ENCODE measurements at regions not wholly inside any gene's neighbourhood (a gene's known extent, or its start where the extent isn't known, plus 50 kb on each side); places are given as distances from the start of the nearest gene placed in this dataset.

- TF ChIP-seq Cebpa-rat (IDR thresholded peaks at IDR 0.05): no peak
- Histone ChIP-seq H4K20me1 (no peaks in the 10 kb centered on the region), H3K36me3 (no peaks in the 10 kb centered on the region), H3K27ac (no peak overlapping the region), H3K4me3 (no peak overlapping the region), H3K4me1 (no peaks in the 10 kb centered on the region), H3K9me3 (no peaks in the 10 kb centered on the region), H3K27me3 (no peaks in the 10 kb centered on the region), H3K9ac (no peak overlapping the region), H3K4me2 (no peak overlapping the region)
Measured at GRCh38 chr1:114295321-114295720, 141.7 kb upstream of the SYT6 start.

DNA sequence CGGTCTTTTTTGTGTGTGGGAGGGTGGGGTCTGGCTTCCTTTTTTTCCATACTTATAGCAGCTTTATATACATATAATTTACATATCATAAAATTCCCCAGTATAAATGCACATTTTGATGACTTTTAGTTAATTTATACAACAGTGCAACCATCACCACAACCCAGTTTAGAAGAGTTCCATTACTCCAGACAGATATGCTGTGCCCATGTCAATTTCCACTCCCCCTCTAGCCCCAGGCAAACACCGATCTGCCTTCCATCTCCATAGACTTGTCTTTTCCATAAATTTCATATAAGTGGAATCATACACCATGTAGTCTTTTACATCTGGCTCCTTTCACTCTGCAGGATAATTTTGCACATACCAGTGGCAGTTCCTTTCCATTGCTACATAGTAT, 139.2 kb upstream of the SYT6 start:
- Histone ChIP-seq H3K4me3 (no peak overlapping the region), H3K9me3 (no peaks in the 10 kb centered on the region), H3K27ac (no peak overlapping the region), H3K9ac (no peak overlapping the region), H4K20me1 (no peaks in the 10 kb centered on the region), H3K4me2 (no peak overlapping the region), H3K4me1 (no peaks in the 10 kb centered on the region), H3K27me3 (no peaks in the 10 kb centered on the region), H3K36me3 (no peaks in the 10 kb centered on the region)
- no peak for TF ChIP-seq Cebpa-rat (IDR thresholded peaks at IDR 0.05)

- H3K27me3 ChIP-seq: no peaks in the 10 kb centered on the region
- H3K4me2 ChIP-seq: no peak overlapping the region
- no peak overlapping the region for H3K27ac ChIP-seq
- no peaks in the 10 kb centered on the region for H3K9me3 ChIP-seq
- no peak for TF ChIP-seq Cebpa-rat (IDR thresholded peaks at IDR 0.05)
- no peaks in the 10 kb centered on the region for H4K20me1 ChIP-seq
- H3K4me1 ChIP-seq: no peaks in the 10 kb centered on the region
- no peak overlapping the region for H3K9ac ChIP-seq
- no peaks in the 10 kb centered on the region for H3K36me3 ChIP-seq
- no peak overlapping the region for H3K4me3 ChIP-seq
Measured at GRCh38 chr1:114292194-114292593, 138.5 kb upstream of the SYT6 start.

GRCh38 chr1:114290776-114291175, 137.1 kb upstream of the SYT6 start:
- no peaks in the 10 kb centered on the region for H3K27me3 ChIP-seq
- no peak for TF ChIP-seq Cebpa-rat (IDR thresholded peaks at IDR 0.05)
- no peak overlapping the region for H3K4me3 ChIP-seq
- H3K9me3 ChIP-seq: no peaks in the 10 kb centered on the region
- H4K20me1 ChIP-seq: no peaks in the 10 kb centered on the region
- H3K36me3 ChIP-seq: no peaks in the 10 kb centered on the region
- H3K9ac ChIP-seq: no peak overlapping the region
- no peak overlapping the region for H3K4me2 ChIP-seq
- no peak overlapping the region for H3K27ac ChIP-seq
- no peaks in the 10 kb centered on the region for H3K4me1 ChIP-seq

DNA sequence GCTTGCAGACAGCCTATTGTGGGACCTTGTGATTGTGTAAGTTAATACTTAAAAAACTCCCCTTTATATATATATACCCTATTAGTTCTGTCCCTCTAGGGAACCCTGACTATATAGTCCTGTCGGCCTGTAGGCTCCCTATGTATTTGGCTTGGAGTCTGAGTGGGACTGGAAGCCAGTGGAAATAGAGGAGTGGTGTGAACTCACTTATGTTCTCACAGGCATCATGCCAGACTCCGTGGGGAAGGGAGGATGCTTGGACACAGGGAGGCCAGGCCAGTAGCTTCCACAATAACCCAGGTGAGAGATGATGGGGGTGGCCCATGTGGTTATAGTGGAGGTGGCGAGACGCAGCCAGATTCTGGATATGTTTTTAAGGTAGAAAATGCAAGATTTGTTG, 136.7 kb upstream of the SYT6 start:
- H3K4me3 ChIP-seq: no peak overlapping the region
- no peaks in the 10 kb centered on the region for H3K27me3 ChIP-seq
- H3K9ac ChIP-seq: no peak overlapping the region
- no peaks in the 10 kb centered on the region for H3K36me3 ChIP-seq
- H4K20me1 ChIP-seq: no peaks in the 10 kb centered on the region
- H3K4me2 ChIP-seq: no peak overlapping the region
- no peak overlapping the region for H3K27ac ChIP-seq
- no peaks in the 10 kb centered on the region for H3K9me3 ChIP-seq
- no peak for TF ChIP-seq Cebpa-rat (IDR thresholded peaks at IDR 0.05)
- H3K4me1 ChIP-seq: no peaks in the 10 kb centered on the region

- H3K27me3 ChIP-seq: no peaks in the 10 kb centered on the region
- no peak for TF ChIP-seq Cebpa-rat (IDR thresholded peaks at IDR 0.05)
- H3K9ac ChIP-seq: no peak overlapping the region
- H3K4me3 ChIP-seq: no peak overlapping the region
- H3K4me2 ChIP-seq: no peak overlapping the region
- H3K4me1 ChIP-seq: no peaks in the 10 kb centered on the region
- no peaks in the 10 kb centered on the region for H3K9me3 ChIP-seq
- H4K20me1 ChIP-seq: no peaks in the 10 kb centered on the region
- H3K27ac ChIP-seq: no peak overlapping the region
- no peaks in the 10 kb centered on the region for H3K36me3 ChIP-seq
Measured at GRCh38 chr1:114289824-114290223, 136.2 kb upstream of the SYT6 start.

DNA sequence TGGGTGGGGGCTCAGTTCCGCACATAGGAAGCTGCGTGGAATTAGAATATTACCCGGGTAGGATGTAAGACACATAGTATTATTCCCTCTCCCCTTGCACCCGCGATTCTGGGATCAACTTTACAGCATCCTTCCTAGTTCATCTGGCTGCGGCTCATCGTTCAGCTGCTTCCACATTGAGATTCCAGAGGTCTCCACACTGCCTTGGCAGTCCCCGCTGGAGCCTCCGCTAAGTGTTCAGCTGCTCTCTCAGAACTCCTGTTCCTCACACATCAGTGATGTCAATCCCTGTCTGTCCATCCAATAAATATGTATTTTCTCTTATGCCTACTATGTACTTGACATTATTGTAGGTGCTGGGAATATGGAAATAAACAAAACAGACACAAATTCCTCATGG, 135.6 kb upstream of the SYT6 start:
- Histone ChIP-seq H3K36me3 (no peaks in the 10 kb centered on the region), H3K27ac (no peak overlapping the region), H3K4me1 (no peaks in the 10 kb centered on the region), H3K9ac (no peak overlapping the region), H3K4me2 (no peak overlapping the region), H3K27me3 (no peaks in the 10 kb centered on the region), H3K9me3 (no peaks in the 10 kb centered on the region), H4K20me1 (no peaks in the 10 kb centered on the region), H3K4me3 (no peak overlapping the region)
- TF ChIP-seq Cebpa-rat (IDR thresholded peaks at IDR 0.05): no peak

- Histone ChIP-seq H3K4me2 (no peak overlapping the region), H3K4me1 (no peaks in the 10 kb centered on the region), H3K9me3 (no peaks in the 10 kb centered on the region), H3K27me3 (no peaks in the 10 kb centered on the region), H3K9ac (no peak overlapping the region), H3K27ac (no peak overlapping the region), H3K4me3 (no peak overlapping the region), H4K20me1 (no peaks in the 10 kb centered on the region), H3K36me3 (no peaks in the 10 kb centered on the region)
- no peak for TF ChIP-seq Cebpa-rat (IDR thresholded peaks at IDR 0.05)
Measured at GRCh38 chr1:114286960-114287359, 133.3 kb upstream of the SYT6 start.

- Histone ChIP-seq H3K27me3 (no peaks in the 10 kb centered on the region), H4K20me1 (no peaks in the 10 kb centered on the region), H3K4me2 (no peak overlapping the region), H3K9ac (no peak overlapping the region), H3K9me3 (no peaks in the 10 kb centered on the region), H3K4me1 (no peaks in the 10 kb centered on the region), H3K4me3 (no peak overlapping the region), H3K36me3 (no peaks in the 10 kb centered on the region), H3K27ac (no peak overlapping the region)
- TF ChIP-seq Cebpa-rat (IDR thresholded peaks at IDR 0.05): no peak
Measured at GRCh38 chr1:114286179-114286578, 132.5 kb upstream of the SYT6 start.

- no peaks in the 10 kb centered on the region for H3K4me1 ChIP-seq
Measured at GRCh38 chr1:114282751-114283403, 129.2 kb upstream of the SYT6 start.

GRCh38 chr1:114278911-114279310, 125.2 kb upstream of the SYT6 start:
- no peak overlapping the region for H3K9ac ChIP-seq
- H3K4me1 ChIP-seq: no peaks in the 10 kb centered on the region
- H3K4me2 ChIP-seq: no peak overlapping the region
- TF ChIP-seq Cebpa-rat (IDR thresholded peaks at IDR 0.05): no peak
- no peak overlapping the region for H3K27ac ChIP-seq
- H3K36me3 ChIP-seq: no peaks in the 10 kb centered on the region
- no peaks in the 10 kb centered on the region for H4K20me1 ChIP-seq
- H3K9me3 ChIP-seq: no peaks in the 10 kb centered on the region
- no peak overlapping the region for H3K4me3 ChIP-seq
- H3K27me3 ChIP-seq: no peaks in the 10 kb centered on the region

More at GRCh38 chr1:114282751-114283403, 129.2 kb upstream of the SYT6 start:
- Histone ChIP-seq H3K9ac (no peak overlapping the region), H3K27ac (no peak overlapping the region), H4K20me1 (no peaks in the 10 kb centered on the region), H3K9me3 (no peaks in the 10 kb centered on the region), H3K36me3 (no peaks in the 10 kb centered on the region), H3K27me3 (no peaks in the 10 kb centered on the region), H3K4me3 (no peak overlapping the region), H3K4me2 (no peak overlapping the region)
- TF ChIP-seq Cebpa-rat (IDR thresholded peaks at IDR 0.05): no peak
